Liver (tissue), 8 donors: ENCODE measurements at regions not wholly inside any gene's neighbourhood (a gene's known extent, or its start where the extent isn't known, plus 50 kb on each side); places are given as distances from the start of the nearest gene placed in this dataset.

Source experiments
- DNase-seq: peaks from one replicate; pipeline ENCODE4 v3.0.0-alpha.2; 2017; ENCODE audit warnings: low spot score
- H3K27ac ChIP-seq, 2 donors: one replicate each; pipeline ENCODE4 v1.7.0; 2013; ENCODE audit warnings: inconsistent platforms in 2 of 2, low read length in 2 of 2, control low read depth in 1 of 2, low read depth in 1 of 2, mild to moderate bottlenecking in 1 of 2
- H3K27me3 ChIP-seq, 4 donors: one replicate each; pipeline versions ENCODE4 v1.6.1 to v1.7.0; 2013; ENCODE audit warnings: low read length in 3 of 4, inconsistent platforms in 1 of 4, mild to moderate bottlenecking in 1 of 4, moderate library complexity in 1 of 4; ENCODE audit not compliant: control insufficient read depth in 4 of 4, insufficient read depth in 4 of 4
- H3K36me3 ChIP-seq, 4 donors: one replicate each; pipeline versions ENCODE4 v1.6.1 to v1.7.0; 2013; ENCODE audit warnings: low read length in 3 of 4, mild to moderate bottlenecking in 3 of 4, low read depth in 1 of 4, moderate library complexity in 1 of 4; ENCODE audit not compliant: control insufficient read depth in 4 of 4, insufficient read depth in 3 of 4
- H3K4me1 ChIP-seq, 4 donors: one replicate each; pipeline versions ENCODE4 v1.6.1 to v1.7.0; 2013; ENCODE audit warnings: low read length in 3 of 4, mild to moderate bottlenecking in 3 of 4, moderate library complexity in 1 of 4; ENCODE audit not compliant: control insufficient read depth in 4 of 4, insufficient read depth in 4 of 4
- H3K4me3 ChIP-seq, 3 donors: one replicate each; pipeline versions ENCODE4 v1.6.1 to v1.7.0; 2013; ENCODE audit warnings: low read length in 3 of 3, control low read depth in 1 of 3, low read depth in 1 of 3, mild to moderate bottlenecking in 1 of 3
- H3K9ac ChIP-seq, 2 donors: one replicate each; pipeline ENCODE4 v1.7.0; 2013; ENCODE audit warnings: low read length in 2 of 2, mild to moderate bottlenecking in 2 of 2, moderate library complexity in 2 of 2, control low read depth in 1 of 2, low read depth in 1 of 2
- H3K9me3 ChIP-seq, 4 donors: one replicate each; pipeline versions ENCODE4 v1.6.1 to v1.7.0; 2013; ENCODE audit warnings: low read length in 3 of 4; ENCODE audit not compliant: control insufficient read depth in 4 of 4
- ATF3 ChIP-seq: IDR thresholded peaks from 2 replicates; pipeline ENCODE4 v1.6.1; 2016; ENCODE audit warnings: antibody characterized with exemption
- FOXA1 ChIP-seq: IDR thresholded peaks from 2 replicates; pipeline ENCODE4 v1.6.1; 2016; ENCODE audit warnings: antibody characterized with exemption
- FOXA2 ChIP-seq: IDR thresholded peaks from 2 replicates; pipeline ENCODE4 v1.6.1; 2016; ENCODE audit warnings: antibody characterized with exemption
- GABPA ChIP-seq, 2 donors: IDR thresholded peaks in 1 of 2; conservative IDR thresholded peaks in 1 of 2; 2 replicates each; pipeline ENCODE4 v1.6.1; 2016; ENCODE audit warnings: antibody characterized with exemption in 2 of 2, mild to moderate bottlenecking in 1 of 2, moderate library complexity in 1 of 2
- HNF4A ChIP-seq, 2 donors: conservative IDR thresholded peaks; 2 replicates each; pipeline ENCODE4 v1.6.1; 2016; ENCODE audit warnings: antibody characterized with exemption in 2 of 2, mild to moderate bottlenecking in 2 of 2
- HNF4G ChIP-seq: IDR thresholded peaks from 2 replicates; pipeline ENCODE4 v1.6.1; 2016; ENCODE audit warnings: antibody characterized with exemption
- JUND ChIP-seq, 2 donors: IDR thresholded peaks; 2 replicates each; pipeline ENCODE4 v1.6.1; 2016; ENCODE audit warnings: antibody characterized with exemption in 2 of 2
- NR2F2 ChIP-seq: IDR thresholded peaks from 2 replicates; pipeline ENCODE4 v1.6.1; 2016; ENCODE audit warnings: antibody characterized with exemption
- RAD21 ChIP-seq, 2 donors: IDR thresholded peaks; 2 replicates each; pipeline ENCODE4 v1.6.1; 2016; ENCODE audit warnings: antibody characterized with exemption in 2 of 2, mild to moderate bottlenecking in 2 of 2
- RXRA ChIP-seq, 2 donors: IDR thresholded peaks; 2 replicates each; pipeline ENCODE4 v1.6.1; 2017 to 2018; ENCODE audit warnings: antibody characterized with exemption in 2 of 2, mild to moderate bottlenecking in 1 of 2
- SP1 ChIP-seq: IDR thresholded peaks from 2 replicates; pipeline ENCODE4 v1.6.1; 2018; ENCODE audit warnings: antibody characterized with exemption, mild to moderate bottlenecking
- TAF1 ChIP-seq: conservative IDR thresholded peaks from 2 replicates; pipeline ENCODE4 v1.6.1; 2016; ENCODE audit warnings: antibody characterized with exemption, mild to moderate bottlenecking
- YY1 ChIP-seq: IDR thresholded peaks from 2 replicates; pipeline ENCODE4 v1.6.1; 2016; ENCODE audit warnings: antibody characterized with exemption, mild to moderate bottlenecking
- WGBS: extraction: QIAGEN DNeasy Blood & Tissue Kit; methylation state at CpG from one replicate; pipeline ENCODE4 v1.1.7; 2013; 5-methylcytosine and 5-hydroxymethylcytosine counted together
- TF ChIP-seq, protein P1 (sequence below): fragments of 150-350 bp; IDR thresholded peaks from 2 replicates; pipeline ENCODE4 v1.5.1; 2017; ENCODE audit warnings: improper control_type of control experiment, low read depth, low read length; ENCODE audit not compliant: missing input control
- TF ChIP-seq, protein P2 (sequence below): IDR thresholded peaks from 2 replicates; pipeline ENCODE4 v1.6.1; 2016; ENCODE audit warnings: antibody characterized with exemption
- donor health status: healthy.
- donor health status: healthy.
- donor health status: healthy.
- donor health status: healthy.
- donor health status: healthy.

GRCh38 chr2:53460347-53460746 is 307.3 kb upstream of the CHAC2 start:
- no peak for DNase-seq
- Histone ChIP-seq H3K4me1 (no peaks in the 10 kb centered on the region), H3K27ac (no peak overlapping the region), H3K36me3 (no peaks in the 10 kb centered on the region), H3K4me3 (no peak overlapping the region), H3K9me3 (no peaks in the 10 kb centered on the region), H3K27me3 (no peaks in the 10 kb centered on the region), H3K9ac (no peak overlapping the region)
- TF ChIP-seq RXRA (IDR thresholded peaks at IDR 0.05) (peak in 1 of 2 donors; percentile 10), GABPA (IDR thresholded peaks at IDR 0.05 in 1 of 2, conservative IDR thresholded peaks at IDR 0.05 in 1 of 2) (no peak), RAD21 (IDR thresholded peaks at IDR 0.05) (peak in 1 of 2 donors; percentile 47), JUND (IDR thresholded peaks at IDR 0.05) (peak in 1 of 2 donors; percentile 34), HNF4A (conservative IDR thresholded peaks at IDR 0.05) (peak; percentile 49)
- 88% methylated on average over 1 of the region's 1 CpG for WGBS

- no peak overlapping the region for H3K9ac ChIP-seq
- H3K27ac ChIP-seq: no peak overlapping the region
- no peaks in the 10 kb centered on the region for H3K36me3 ChIP-seq
- H3K4me1 ChIP-seq: peaks cover 0 to 4% (median 2%) of the 10 kb centered on the region in 4 donors
- DNase-seq: no peak
- WGBS: 95% methylated on average over 6 of the region's 6 CpGs
- H3K9me3 ChIP-seq: no peaks in the 10 kb centered on the region
- no peaks in the 10 kb centered on the region for H3K27me3 ChIP-seq
- TF ChIP-seq FOXA1 (no peak), GABPA (IDR thresholded peaks at IDR 0.05 in 1 of 2, conservative IDR thresholded peaks at IDR 0.05 in 1 of 2) (no peak), JUND (IDR thresholded peaks at IDR 0.05) (no peak), RAD21 (IDR thresholded peaks at IDR 0.05) (no peak), TAF1 (no peak), FOXA2 (no peak), RXRA (IDR thresholded peaks at IDR 0.05) (no peak), HNF4G (no peak), YY1 (no peak), NR2F2 (no peak), SP1 (no peak), ATF3 (no peak)
- TF ChIP-seq, protein P1, sequence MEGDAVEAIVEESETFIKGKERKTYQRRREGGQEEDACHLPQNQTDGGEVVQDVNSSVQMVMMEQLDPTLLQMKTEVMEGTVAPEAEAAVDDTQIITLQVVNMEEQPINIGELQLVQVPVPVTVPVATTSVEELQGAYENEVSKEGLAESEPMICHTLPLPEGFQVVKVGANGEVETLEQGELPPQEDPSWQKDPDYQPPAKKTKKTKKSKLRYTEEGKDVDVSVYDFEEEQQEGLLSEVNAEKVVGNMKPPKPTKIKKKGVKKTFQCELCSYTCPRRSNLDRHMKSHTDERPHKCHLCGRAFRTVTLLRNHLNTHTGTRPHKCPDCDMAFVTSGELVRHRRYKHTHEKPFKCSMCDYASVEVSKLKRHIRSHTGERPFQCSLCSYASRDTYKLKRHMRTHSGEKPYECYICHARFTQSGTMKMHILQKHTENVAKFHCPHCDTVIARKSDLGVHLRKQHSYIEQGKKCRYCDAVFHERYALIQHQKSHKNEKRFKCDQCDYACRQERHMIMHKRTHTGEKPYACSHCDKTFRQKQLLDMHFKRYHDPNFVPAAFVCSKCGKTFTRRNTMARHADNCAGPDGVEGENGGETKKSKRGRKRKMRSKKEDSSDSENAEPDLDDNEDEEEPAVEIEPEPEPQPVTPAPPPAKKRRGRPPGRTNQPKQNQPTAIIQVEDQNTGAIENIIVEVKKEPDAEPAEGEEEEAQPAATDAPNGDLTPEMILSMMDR: no peak
- TF ChIP-seq, protein P2, sequence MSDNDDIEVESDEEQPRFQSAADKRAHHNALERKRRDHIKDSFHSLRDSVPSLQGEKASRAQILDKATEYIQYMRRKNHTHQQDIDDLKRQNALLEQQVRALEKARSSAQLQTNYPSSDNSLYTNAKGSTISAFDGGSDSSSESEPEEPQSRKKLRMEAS: no peak
- H3K4me3 ChIP-seq: no peak overlapping the region
Observed at GRCh38 chr2:53455094-53455493, 312.5 kb upstream of the CHAC2 start.

DNA sequence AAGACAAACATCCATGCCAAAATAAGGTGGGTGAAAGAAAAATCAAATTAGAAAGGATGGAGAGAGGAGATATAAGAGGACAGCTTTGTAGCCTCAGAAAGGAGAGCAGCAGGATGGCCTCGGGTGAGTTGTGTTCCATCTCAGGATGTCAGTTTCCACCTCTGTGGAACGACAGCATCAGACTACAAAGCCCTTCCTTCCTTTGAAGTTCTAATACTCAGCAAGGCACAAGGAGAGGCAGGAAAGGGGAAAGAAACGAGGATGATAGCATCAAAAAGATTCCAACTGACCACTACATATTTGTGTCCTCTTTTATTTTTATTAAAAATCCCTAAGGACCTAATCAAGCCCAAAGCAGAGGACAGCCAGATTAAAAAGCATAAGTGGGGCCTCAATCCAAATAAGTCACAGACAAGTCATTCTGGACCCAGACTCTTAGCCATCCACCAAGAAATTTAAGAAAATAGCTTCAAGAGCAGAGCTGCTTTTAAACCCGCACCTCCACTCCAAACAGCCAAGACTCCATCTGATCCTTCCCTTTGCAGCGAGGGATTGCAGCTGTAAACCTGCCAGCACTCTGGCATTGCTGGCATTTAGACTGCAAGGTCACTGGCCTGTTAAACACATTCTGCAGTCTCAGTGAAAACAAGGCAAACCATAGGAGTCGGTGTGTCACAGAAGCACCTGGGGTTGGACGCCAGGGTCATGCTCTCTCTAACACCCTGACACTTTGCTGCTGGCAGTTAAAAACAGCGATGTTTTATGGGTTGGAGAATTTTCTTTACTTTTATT is 314.5 kb upstream of the CHAC2 start:
- 39% methylated on average over 8 of the region's 8 CpGs for WGBS
- TF ChIP-seq HNF4A (conservative IDR thresholded peaks at IDR 0.05) (no peak), NR2F2 (no peak), RXRA (IDR thresholded peaks at IDR 0.05) (peak; percentile 60 to 73), SP1 (peak; percentile 14)

More for the DNA sequence above, 314.5 kb upstream of the CHAC2 start:
- Histone ChIP-seq H3K9me3 (no peaks in the 10 kb centered on the region), H3K36me3 (no peaks in the 10 kb centered on the region), H3K4me1 (peaks cover 0 to 4% (median 2%) of the 10 kb centered on the region in 4 donors), H3K27me3 (no peaks in the 10 kb centered on the region), H3K27ac (no peak overlapping the region), H3K4me3 (no peak overlapping the region), H3K9ac (no peak overlapping the region)
- DNase-seq: no peak
